ENCODE measurements at regions not wholly inside any gene's neighbourhood (a gene's known extent, or its start where the extent isn't known, plus 50 kb on each side); places are given as distances from the start of the nearest gene placed in this dataset.
"Not testable (repeated sequence)": the region's sequence is repeated elsewhere in the genome, so short reads cannot be mapped to it uniquely, and the experiment has no call there.

- POLR2A ChIA-PET (ENCODE audit: unreplicated experiment), result no interaction called here
- Histone ChIP-seq H3K4me3 (ENCODE audit: low read length) (no peak overlapping the region), H3K36me3 (ENCODE audit: low read depth, low read length) (no peaks in the 10 kb centered on the region), H3K9ac (ENCODE audit: low read length) (no peak overlapping the region), H3K27ac (ENCODE audit: low read length) (no peak overlapping the region), H3K4me1 (ENCODE audit: insufficient read depth, low read length) (no peaks in the 10 kb centered on the region), H4K20me1 (ENCODE audit: low read length) (no peaks in the 10 kb centered on the region), H3K4me2 (ENCODE audit: low read length) (no peak overlapping the region), H3K9me2 (replicated peaks; ENCODE audit: low read length) (no peaks in the 10 kb centered on the region), H3K9me3 (ENCODE audit: low read length) (no peaks in the 10 kb centered on the region), H3K27me3 (ENCODE audit: low read length) (no peaks in the 10 kb centered on the region), H3K79me2 (ENCODE audit: low read length) (no peaks in the 10 kb centered on the region), H3F3A (ENCODE audit: low read length, unreplicated experiment) (no peaks in the 10 kb centered on the region), H2AFZ (ENCODE audit: low read length) (no peak overlapping the region)
- ATAC-seq, result no peak
- TF ChIP-seq EZH2 (IDR thresholded peaks at IDR 0.05; ENCODE audit: low read length, unreplicated experiment) (no peak), CTCF (conservative IDR thresholded peaks at IDR 0.05; ENCODE audit: low read depth, low read length) (no peak), EZH2phosphoT487 (IDR thresholded peaks at IDR 0.05; ENCODE audit: borderline replicate concordance, low read length) (no peak)
- no peak for DNase-seq
- BruUV-seq (replicated peaks), result no TSS peak
- intact Hi-C loops (cut with micrococcal nuclease), result no loop called here
- CTCF ChIA-PET, result interaction anchor here (0.7 kb wide), 1 partner anchor 444 kb away, joined by 3 read pairs; no protein-coding TSS in a partner anchor
Observed at GRCh38 chr7:110507832-110508231, 583.1 kb upstream of the LRRN3 start.

GRCh38 chr7:110514975-110515551 is 575.9 kb upstream of the LRRN3 start:
- intact Hi-C loops (cut with micrococcal nuclease); CTCF ChIA-PET: not testable (repeated sequence)

GRCh38 chr7:110519851-110520250 is 571.1 kb upstream of the LRRN3 start:
- Histone ChIP-seq H3K9ac (ENCODE audit: low read length) (no peak overlapping the region), H3K36me3 (ENCODE audit: low read depth, low read length) (no peaks in the 10 kb centered on the region), H3F3A (ENCODE audit: low read length, unreplicated experiment) (no peaks in the 10 kb centered on the region), H3K27ac (ENCODE audit: low read length) (no peak overlapping the region), H3K4me3 (ENCODE audit: low read length) (no peak overlapping the region), H2AFZ (ENCODE audit: low read length) (no peak overlapping the region), H4K20me1 (ENCODE audit: low read length) (no peaks in the 10 kb centered on the region), H3K4me2 (ENCODE audit: low read length) (no peak overlapping the region), H3K9me2 (replicated peaks; ENCODE audit: low read length) (no peaks in the 10 kb centered on the region), H3K27me3 (ENCODE audit: low read length) (no peaks in the 10 kb centered on the region), H3K9me3 (ENCODE audit: low read length) (no peaks in the 10 kb centered on the region), H3K79me2 (ENCODE audit: low read length) (no peaks in the 10 kb centered on the region), H3K4me1 (ENCODE audit: insufficient read depth, low read length) (peaks cover 12% of the 10 kb centered on the region)
- intact Hi-C loops (cut with micrococcal nuclease), result no loop called here
- ChIA-PET POLR2A (ENCODE audit: unreplicated experiment) (no interaction called here), CTCF (no interaction called here)
- no TSS peak for BruUV-seq (replicated peaks)
- ATAC-seq (no peak), DNase-seq (no peak)
- no peak for TF ChIP-seq EZH2 (IDR thresholded peaks at IDR 0.05; ENCODE audit: low read length, unreplicated experiment)
- no peak for TF ChIP-seq EZH2phosphoT487 (IDR thresholded peaks at IDR 0.05; ENCODE audit: borderline replicate concordance, low read length)
- no peak for TF ChIP-seq CTCF (conservative IDR thresholded peaks at IDR 0.05; ENCODE audit: low read depth, low read length)

More at GRCh38 chr7:110514975-110515551, 575.9 kb upstream of the LRRN3 start:
- H3K4me1 ChIP-seq (ENCODE audit: insufficient read depth, low read length); H4K20me1 ChIP-seq (ENCODE audit: low read length); BruUV-seq (replicated peaks); H3K27ac ChIP-seq (ENCODE audit: low read length); H3K9ac ChIP-seq (ENCODE audit: low read length); H3K9me3 ChIP-seq (ENCODE audit: low read length); H2AFZ ChIP-seq (ENCODE audit: low read length); H3K4me2 ChIP-seq (ENCODE audit: low read length); DNase-seq; H3K36me3 ChIP-seq (ENCODE audit: low read depth, low read length); H3K79me2 ChIP-seq (ENCODE audit: low read length); H3K4me3 ChIP-seq (ENCODE audit: low read length); H3K27me3 ChIP-seq (ENCODE audit: low read length); POLR2A ChIA-PET (ENCODE audit: unreplicated experiment); ATAC-seq; H3K9me2 ChIP-seq (replicated peaks; ENCODE audit: low read length); H3F3A ChIP-seq (ENCODE audit: low read length, unreplicated experiment): not testable (repeated sequence)

All from PC-3 (cell line).